ENCODE measurements at regions not wholly inside any gene's neighbourhood (a gene's known extent, or its start where the extent isn't known, plus 50 kb on each side); places are given as distances from the start of the nearest gene placed in this dataset.

DNA sequence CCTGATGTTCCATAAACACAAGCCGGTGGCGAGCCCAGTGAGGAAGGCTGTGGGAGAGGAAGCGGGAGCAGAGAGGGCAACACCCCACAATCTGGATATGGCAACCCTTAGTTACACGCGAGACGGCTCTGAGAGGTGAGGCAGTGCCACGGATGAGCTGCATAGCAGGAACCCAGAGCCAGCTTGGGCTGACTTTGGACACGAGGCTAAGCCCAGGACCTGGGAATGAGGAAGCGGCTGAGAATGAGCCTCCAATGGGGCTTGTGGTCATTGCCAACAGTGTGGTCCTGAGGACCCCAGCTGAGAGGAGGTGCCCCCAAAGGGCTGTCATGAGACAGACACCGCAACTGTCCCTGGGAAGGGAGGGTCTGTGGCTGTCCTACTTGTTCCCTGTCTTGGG, 160.0 kb upstream of the SMIM23 start:
- no peak for DNase-seq (ENCODE audit: extremely low read depth, insufficient read length)
- TF ChIP-seq CTCF (IDR thresholded peaks at IDR 0.05; ENCODE audit: insufficient read depth, low read length, poor library complexity, severe bottlenecking), result no peak
- Histone ChIP-seq H3K27me3 (replicated peaks; ENCODE audit: control insufficient read depth, insufficient read depth, low read length) (no peaks in the 10 kb centered on the region; the same call in 1 of the 2 replicates), H3K36me3 (ENCODE audit: control insufficient read depth, insufficient read depth, low read length) (no peaks in the 10 kb centered on the region), H3K4me3 (replicated peaks; ENCODE audit: low read depth, low read length) (no peak overlapping the region)

GRCh38 chr5:171627936-171628632, 157.5 kb upstream of the SMIM23 start:
- no peaks in the 10 kb centered on the region; the same call in 1 of the 2 replicates for H3K27me3 ChIP-seq (replicated peaks; ENCODE audit: control insufficient read depth, insufficient read depth, low read length)
- H3K4me3 ChIP-seq (replicated peaks; ENCODE audit: low read depth, low read length), result no peak overlapping the region
- TF ChIP-seq CTCF (IDR thresholded peaks at IDR 0.05; ENCODE audit: insufficient read depth, low read length, poor library complexity, severe bottlenecking), result no peak
- DNase-seq (ENCODE audit: extremely low read depth, insufficient read length), result no peak
- no peaks in the 10 kb centered on the region for H3K36me3 ChIP-seq (ENCODE audit: control insufficient read depth, insufficient read depth, low read length)

GRCh38 chr5:171628633-171628974, 157.0 kb upstream of the SMIM23 start:
- no peaks in the 10 kb centered on the region for H3K36me3 ChIP-seq (ENCODE audit: control insufficient read depth, insufficient read depth, low read length)
- DNase-seq (ENCODE audit: extremely low read depth, insufficient read length), result no peak
- no peaks in the 10 kb centered on the region; the same call in 1 of the 2 replicates for H3K27me3 ChIP-seq (replicated peaks; ENCODE audit: control insufficient read depth, insufficient read depth, low read length)
- TF ChIP-seq CTCF (IDR thresholded peaks at IDR 0.05; ENCODE audit: insufficient read depth, low read length, poor library complexity, severe bottlenecking), result no peak
- H3K4me3 ChIP-seq (replicated peaks; ENCODE audit: low read depth, low read length), result no peak overlapping the region

GRCh38 chr5:171629221-171629620, 156.4 kb upstream of the SMIM23 start:
- H3K27me3 ChIP-seq (replicated peaks; ENCODE audit: control insufficient read depth, insufficient read depth, low read length), result no peaks in the 10 kb centered on the region
- no peak for TF ChIP-seq CTCF (IDR thresholded peaks at IDR 0.05; ENCODE audit: insufficient read depth, low read length, poor library complexity, severe bottlenecking)
- no peak overlapping the region for H3K4me3 ChIP-seq (replicated peaks; ENCODE audit: low read depth, low read length)
- no peak for DNase-seq (ENCODE audit: extremely low read depth, insufficient read length)
- H3K36me3 ChIP-seq (ENCODE audit: control insufficient read depth, insufficient read depth, low read length), result no peaks in the 10 kb centered on the region

GRCh38 chr5:171629628-171630349, 155.8 kb upstream of the SMIM23 start:
- Histone ChIP-seq H3K4me3 (replicated peaks; ENCODE audit: low read depth, low read length) (no peak overlapping the region), H3K27me3 (replicated peaks; ENCODE audit: control insufficient read depth, insufficient read depth, low read length) (no peaks in the 10 kb centered on the region), H3K36me3 (ENCODE audit: control insufficient read depth, insufficient read depth, low read length) (no peaks in the 10 kb centered on the region)
- no peak for DNase-seq (ENCODE audit: extremely low read depth, insufficient read length)
- peak; percentile 20 for TF ChIP-seq CTCF (IDR thresholded peaks at IDR 0.05; ENCODE audit: insufficient read depth, low read length, poor library complexity, severe bottlenecking)

All from GM06990 (cell line).